Loucy (cell line): ENCODE measurements at regions not wholly inside any gene's neighbourhood (a gene's known extent, or its start where the extent isn't known, plus 50 kb on each side); places are given as distances from the start of the nearest gene placed in this dataset.
"Not testable (repeated sequence)": the region's sequence is repeated elsewhere in the genome, so short reads cannot be mapped to it uniquely, and the experiment has no call there.

ENCODE experiments used
- H2AFZ ChIP-seq: fragments of 200-600 bp; sonication (generic); 2 replicates; pipeline ENCODE4 v1.6.0; 2016; ENCODE audit warnings: antibody characterized with exemption, mild to moderate bottlenecking, low read length, moderate library complexity
- H3F3A ChIP-seq: fragments of 200-600 bp; 2 replicates; pipeline ENCODE4 v1.6.0; 2016; ENCODE audit warnings: antibody characterized with exemption, low read depth, mild to moderate bottlenecking
- H3K27me3 ChIP-seq: fragments of 200-600 bp; sonication (generic); 2 replicates; pipeline ENCODE4 v1.6.1; 2014; ENCODE audit warnings: low read length, mild to moderate bottlenecking; ENCODE audit not compliant: insufficient read depth, poor library complexity, severe bottlenecking
- H3K36me3 ChIP-seq: fragments of 200-600 bp; sonication (generic); 2 replicates; pipeline ENCODE4 v1.6.1; 2016; ENCODE audit warnings: low read length; ENCODE audit not compliant: insufficient read depth
- H3K4me1 ChIP-seq: fragments of 200-600 bp; sonication (generic); 2 replicates; pipeline ENCODE4 v1.5.1; 2014; ENCODE audit warnings: low read length, mild to moderate bottlenecking; ENCODE audit not compliant: insufficient read depth, poor library complexity, severe bottlenecking
- H3K4me2 ChIP-seq: fragments of 200-600 bp; sonication (generic); 2 replicates; pipeline ENCODE4 v1.6.0; 2014; ENCODE audit warnings: antibody characterized with exemption, low read length, low read depth, mild to moderate bottlenecking; ENCODE audit not compliant: poor library complexity, severe bottlenecking
- H3K4me3 ChIP-seq: fragments of 200-600 bp; sonication (generic); 2 replicates; pipeline ENCODE4 v1.5.1; 2014; ENCODE audit warnings: low read length, mild to moderate bottlenecking, mixed read lengths; ENCODE audit not compliant: poor library complexity, severe bottlenecking
- H3K79me2 ChIP-seq: fragments of 200-600 bp; sonication (generic); 2 replicates; pipeline ENCODE4 v1.6.1; 2014; ENCODE audit warnings: low read length; ENCODE audit not compliant: insufficient read depth
- H3K9ac ChIP-seq: fragments of 200-600 bp; sonication (generic); 2 replicates; pipeline ENCODE4 v1.6.0; 2014; ENCODE audit warnings: mild to moderate bottlenecking, low read depth, low read length, moderate library complexity; ENCODE audit not compliant: poor library complexity, severe bottlenecking
- H3K9me2 ChIP-seq: fragments of 200-600 bp; sonication (generic); replicated peaks from 2 replicates; pipeline ENCODE4 v1.6.1; 2016; ENCODE audit warnings: low read depth, low read length, mixed read lengths
- H3K9me3 ChIP-seq: fragments of 200-600 bp; sonication (generic); 2 replicates; pipeline ENCODE4 v1.6.1; 2014; ENCODE audit warnings: mild to moderate bottlenecking, antibody characterized with exemption, low read length, low read depth; ENCODE audit not compliant: insufficient read depth
- H4K20me1 ChIP-seq: fragments of 200-600 bp; sonication (generic); 2 replicates; pipeline ENCODE4 v1.6.0; 2014; ENCODE audit warnings: antibody characterized with exemption, low read length, mild to moderate bottlenecking; ENCODE audit not compliant: insufficient read depth, poor library complexity, severe bottlenecking
- EZH2phosphoT487 ChIP-seq: fragments of 200-600 bp; IDR thresholded peaks from 2 replicates; pipeline ENCODE4 v1.6.1; 2018; ENCODE audit warnings: antibody characterized with exemption, mild to moderate bottlenecking, moderate library complexity, borderline replicate concordance
- TF ChIP-seq, protein P1 (sequence below): fragments of 200-600 bp; sonication (generic); conservative IDR thresholded peaks from 2 replicates; pipeline ENCODE4 v1.5.1; 2014; ENCODE audit warnings: mild to moderate bottlenecking, antibody characterized with exemption, low read length

DNA sequence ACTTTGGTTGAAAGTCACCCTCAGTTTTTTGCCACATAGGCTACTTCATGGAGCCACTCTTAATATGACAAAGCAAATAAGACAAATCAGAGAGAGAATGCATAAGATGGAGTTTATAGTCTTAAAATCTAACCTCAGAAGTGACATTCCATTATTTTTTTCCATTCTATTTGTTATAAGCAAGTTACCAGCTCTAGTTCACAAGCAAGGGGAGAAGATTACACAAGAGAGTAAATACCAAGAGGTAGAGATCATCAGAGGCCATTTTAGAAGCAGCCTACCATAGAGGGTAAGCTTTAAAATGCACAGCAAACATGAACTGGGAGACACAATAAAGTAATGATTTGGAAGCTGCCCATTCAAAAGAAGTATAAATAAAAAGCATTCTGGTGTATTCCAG lies 651.3 kb upstream of the MEF2C start:
- TF ChIP-seq, protein P1, sequence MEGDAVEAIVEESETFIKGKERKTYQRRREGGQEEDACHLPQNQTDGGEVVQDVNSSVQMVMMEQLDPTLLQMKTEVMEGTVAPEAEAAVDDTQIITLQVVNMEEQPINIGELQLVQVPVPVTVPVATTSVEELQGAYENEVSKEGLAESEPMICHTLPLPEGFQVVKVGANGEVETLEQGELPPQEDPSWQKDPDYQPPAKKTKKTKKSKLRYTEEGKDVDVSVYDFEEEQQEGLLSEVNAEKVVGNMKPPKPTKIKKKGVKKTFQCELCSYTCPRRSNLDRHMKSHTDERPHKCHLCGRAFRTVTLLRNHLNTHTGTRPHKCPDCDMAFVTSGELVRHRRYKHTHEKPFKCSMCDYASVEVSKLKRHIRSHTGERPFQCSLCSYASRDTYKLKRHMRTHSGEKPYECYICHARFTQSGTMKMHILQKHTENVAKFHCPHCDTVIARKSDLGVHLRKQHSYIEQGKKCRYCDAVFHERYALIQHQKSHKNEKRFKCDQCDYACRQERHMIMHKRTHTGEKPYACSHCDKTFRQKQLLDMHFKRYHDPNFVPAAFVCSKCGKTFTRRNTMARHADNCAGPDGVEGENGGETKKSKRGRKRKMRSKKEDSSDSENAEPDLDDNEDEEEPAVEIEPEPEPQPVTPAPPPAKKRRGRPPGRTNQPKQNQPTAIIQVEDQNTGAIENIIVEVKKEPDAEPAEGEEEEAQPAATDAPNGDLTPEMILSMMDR: no peak
- TF ChIP-seq EZH2phosphoT487: no peak
- H4K20me1 ChIP-seq: no peaks in the 10 kb centered on the region
- H3K9me2 ChIP-seq: no peaks in the 10 kb centered on the region
- H2AFZ ChIP-seq: no peak overlapping the region
- H3K79me2 ChIP-seq: no peaks in the 10 kb centered on the region
- H3K4me1 ChIP-seq: no peaks in the 10 kb centered on the region
- no peak overlapping the region for H3K4me2 ChIP-seq
- no peak overlapping the region for H3K9ac ChIP-seq
- H3K4me3 ChIP-seq: no peak overlapping the region
- H3K9me3 ChIP-seq: no peaks in the 10 kb centered on the region
- H3K36me3 ChIP-seq: no peaks in the 10 kb centered on the region
- H3K27me3 ChIP-seq: no peaks in the 10 kb centered on the region
- H3F3A ChIP-seq: no peaks in the 10 kb centered on the region

DNA sequence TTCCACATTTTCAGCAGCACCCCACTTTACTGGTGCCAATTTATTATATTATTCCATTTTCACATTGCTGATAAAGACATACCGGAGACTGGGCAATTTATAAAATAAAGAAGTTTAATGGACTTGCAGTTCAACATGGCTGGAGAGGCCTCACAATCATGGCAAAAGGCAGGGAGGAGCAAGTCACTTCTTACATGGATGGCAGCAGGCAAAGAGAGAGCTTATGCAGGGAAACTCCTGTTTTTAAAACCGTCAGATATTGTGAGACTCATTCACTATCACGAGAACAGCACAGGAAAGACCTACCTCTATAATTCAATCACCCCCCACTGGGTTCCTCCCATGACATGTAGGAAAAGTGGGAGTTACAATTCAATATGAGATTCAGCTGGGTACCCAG lies 641.8 kb upstream of the MEF2C start:
- no peaks in the 10 kb centered on the region for H3K9me2 ChIP-seq
- H3K36me3 ChIP-seq: no peaks in the 10 kb centered on the region
- H3F3A ChIP-seq: no peaks in the 10 kb centered on the region
- TF ChIP-seq, protein P1: no peak
- no peak for TF ChIP-seq EZH2phosphoT487
- H2AFZ ChIP-seq: no peak overlapping the region
- H3K79me2 ChIP-seq: no peaks in the 10 kb centered on the region
- no peak overlapping the region for H3K9ac ChIP-seq
- H3K9me3 ChIP-seq: no peaks in the 10 kb centered on the region
- H3K4me2 ChIP-seq: no peak overlapping the region
- no peaks in the 10 kb centered on the region for H3K27me3 ChIP-seq
- no peaks in the 10 kb centered on the region for H3K4me1 ChIP-seq
- H4K20me1 ChIP-seq: no peaks in the 10 kb centered on the region
- no peak overlapping the region for H3K4me3 ChIP-seq

DNA sequence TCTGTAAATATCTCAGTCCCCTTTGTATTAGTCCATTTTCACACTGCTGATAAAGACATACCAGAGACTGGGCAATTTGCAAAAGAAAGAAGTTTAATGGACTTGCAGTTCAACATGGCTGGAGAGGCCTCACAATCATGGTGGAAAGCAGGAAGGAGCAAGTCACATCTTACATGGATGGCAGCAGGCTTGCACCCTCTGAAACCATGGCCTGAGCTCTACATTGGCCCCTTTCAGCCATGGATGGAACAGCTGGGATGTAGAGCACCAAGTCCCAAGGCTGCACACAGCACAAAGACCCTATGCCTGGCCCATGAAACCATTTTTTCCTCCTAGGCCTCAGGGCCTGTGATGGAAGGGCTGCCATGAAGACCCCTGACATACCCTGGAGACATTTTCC lies 640.9 kb upstream of the MEF2C start:
- not testable (repeated sequence) for H3K79me2 ChIP-seq, H3K9me3 ChIP-seq, H3K4me1 ChIP-seq, H3F3A ChIP-seq, H3K27me3 ChIP-seq, H2AFZ ChIP-seq, H3K9me2 ChIP-seq, H3K4me3 ChIP-seq, H4K20me1 ChIP-seq, H3K9ac ChIP-seq, H3K4me2 ChIP-seq, H3K36me3 ChIP-seq

DNA sequence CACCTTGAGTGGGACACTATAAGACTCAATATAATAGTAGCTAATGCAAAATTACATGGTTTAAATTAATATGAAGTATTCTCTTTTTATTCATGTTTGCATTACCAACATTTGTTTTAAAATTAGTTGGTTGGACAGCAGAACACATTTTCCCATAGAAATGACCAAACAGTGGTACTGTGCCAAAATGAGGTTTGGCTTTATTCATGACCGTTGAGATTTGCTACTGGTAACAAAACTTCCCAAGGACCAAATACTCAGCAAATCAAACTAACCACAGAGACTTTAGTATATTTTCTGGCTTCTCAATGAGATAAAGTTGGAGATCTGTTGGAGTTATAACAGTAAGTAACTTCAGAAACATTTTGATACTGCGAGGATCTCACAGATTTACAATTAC lies 637.8 kb upstream of the MEF2C start:
- Histone ChIP-seq H3K36me3 (no peaks in the 10 kb centered on the region), H3F3A (no peaks in the 10 kb centered on the region), H3K4me2 (no peak overlapping the region), H3K9me2 (no peaks in the 10 kb centered on the region), H3K4me3 (no peak overlapping the region), H3K4me1 (no peaks in the 10 kb centered on the region), H3K9ac (no peak overlapping the region), H3K79me2 (no peaks in the 10 kb centered on the region), H3K9me3 (no peaks in the 10 kb centered on the region), H3K27me3 (no peaks in the 10 kb centered on the region), H2AFZ (no peak overlapping the region), H4K20me1 (no peaks in the 10 kb centered on the region)
- TF ChIP-seq EZH2phosphoT487: no peak
- TF ChIP-seq, protein P1: no peak
